NCI-H526 treated with DMSO at 0.1 percent for 48 hours (cell line): ENCODE measurements at regions not wholly inside any gene's neighbourhood (a gene's known extent, or its start where the extent isn't known, plus 50 kb on each side); places are given as distances from the start of the nearest gene placed in this dataset.

Experiments used
- DNase-seq: peaks from one replicate; lab custom pipeline; 2025; lab: John Stamatoyannopoulos, UW

DNA sequence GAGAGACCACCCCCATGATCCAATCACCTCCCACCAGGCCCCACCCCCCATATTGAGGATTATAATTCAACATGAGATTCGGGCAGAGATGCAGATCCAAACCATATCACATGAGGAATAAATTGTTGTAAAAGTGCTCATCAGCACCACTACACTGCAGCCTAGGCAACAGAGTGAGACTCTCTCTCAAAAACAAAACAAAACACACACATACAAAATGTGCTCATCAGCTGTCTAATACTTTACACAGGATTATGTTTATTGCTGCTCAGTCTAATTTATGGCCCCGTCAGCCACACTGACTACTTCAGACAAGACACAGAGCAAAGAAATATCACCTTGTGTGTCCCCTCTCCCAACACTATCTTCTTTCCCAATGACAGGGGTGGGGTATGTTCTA lies 72.9 kb upstream of the PPM1J start:
- DNase-seq = no peak

DNA sequence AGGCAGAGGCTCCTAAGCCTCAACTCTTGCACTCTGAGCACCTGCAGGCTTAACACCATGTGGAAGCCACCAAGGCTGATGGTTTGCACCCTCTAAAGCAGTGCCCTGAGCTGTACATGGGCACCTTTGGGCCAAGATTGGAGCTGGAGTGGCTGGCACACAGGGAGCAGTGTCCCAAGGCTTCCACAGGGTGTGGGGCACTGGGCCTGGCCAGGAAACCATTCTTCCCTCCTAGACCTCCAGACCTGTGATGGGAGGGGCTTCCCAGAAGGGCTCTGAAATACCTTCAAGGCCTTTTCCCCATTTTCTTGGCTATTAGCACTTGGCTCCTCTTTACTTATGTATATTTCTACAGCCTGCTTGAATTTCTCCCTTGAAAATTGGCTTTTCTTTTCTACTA lies 67.9 kb upstream of the PPM1J start:
- no peak for DNase-seq

DNA sequence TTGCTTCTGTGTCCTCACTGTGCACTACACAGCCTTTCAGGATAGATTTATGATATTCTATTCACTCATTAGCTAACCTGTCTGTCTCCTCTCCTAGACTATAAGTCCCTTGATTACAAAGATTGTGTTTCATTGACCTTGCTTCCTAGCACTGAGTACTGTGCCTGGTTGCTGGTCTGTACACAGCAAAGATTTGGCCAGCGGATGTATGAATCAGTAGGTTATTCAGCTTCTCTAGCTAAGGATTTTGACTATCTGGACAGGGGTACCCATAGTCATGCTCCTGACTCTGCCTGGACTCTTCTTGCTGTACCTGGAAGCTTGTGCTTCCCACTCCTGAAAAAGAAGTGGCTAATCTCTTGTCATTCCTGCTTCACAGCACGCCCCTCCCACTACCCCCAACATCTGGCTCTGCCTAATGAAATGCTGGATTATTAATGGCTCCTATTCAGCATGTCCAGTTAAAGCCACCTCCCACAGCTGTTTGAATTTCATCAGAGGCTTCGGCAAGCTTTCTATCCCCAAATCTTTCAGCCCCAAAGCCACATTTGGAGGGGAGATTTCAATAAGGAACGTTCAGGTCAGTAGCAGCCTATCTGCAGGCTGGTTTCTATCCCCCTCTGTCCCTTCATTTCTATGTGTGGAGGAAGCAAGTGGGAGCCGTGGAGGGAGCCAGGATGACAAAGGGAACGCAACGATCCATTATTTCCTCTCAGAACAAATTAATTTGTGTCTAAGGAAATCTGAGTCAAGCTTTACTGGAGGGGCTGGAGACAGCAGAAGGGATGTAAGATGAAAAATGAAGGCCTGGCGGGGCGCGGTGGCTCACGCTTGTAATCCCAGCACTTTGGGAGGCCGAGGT lies 64.8 kb upstream of the PPM1J start:
- DNase-seq = no peak

DNA sequence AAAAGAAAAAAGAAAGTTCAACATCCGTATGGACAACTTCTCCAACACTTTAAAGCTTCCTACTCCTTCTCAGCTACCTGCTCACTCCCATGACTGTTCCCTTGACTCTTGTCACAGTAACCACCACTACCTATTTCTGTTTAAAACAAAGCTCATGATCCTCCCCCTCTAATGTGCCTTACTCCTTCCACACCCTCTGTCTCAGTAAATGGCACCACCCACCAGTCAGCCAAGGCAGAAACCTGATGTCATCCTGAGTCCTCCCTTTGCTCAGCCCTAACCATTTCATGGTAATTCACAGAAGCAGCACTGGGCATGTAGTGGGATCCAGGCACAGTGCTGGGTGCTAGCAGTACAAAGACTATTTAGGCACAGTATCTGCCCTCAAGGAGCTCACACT lies 63.0 kb upstream of the PPM1J start:
- DNase-seq = no peak

DNA sequence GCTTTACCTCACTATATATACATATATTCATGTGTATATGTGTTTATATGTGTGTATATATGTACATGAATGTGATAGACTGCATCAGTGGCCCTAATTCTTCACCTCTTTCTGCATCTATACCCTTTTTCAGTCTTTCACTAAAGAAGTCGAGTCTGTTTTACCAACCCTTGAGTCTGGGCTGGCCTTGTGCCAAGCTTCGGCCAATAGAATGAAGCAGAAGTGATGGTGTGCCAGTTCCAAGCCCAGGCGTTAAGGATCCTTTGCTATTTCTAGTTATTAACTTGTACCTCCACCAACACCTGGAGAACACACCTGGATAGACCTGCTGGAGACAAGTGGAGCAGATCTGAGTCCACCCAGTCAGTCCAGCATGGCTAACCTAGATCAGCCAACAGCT lies 61.6 kb upstream of the PPM1J start:
- no peak for DNase-seq

DNA sequence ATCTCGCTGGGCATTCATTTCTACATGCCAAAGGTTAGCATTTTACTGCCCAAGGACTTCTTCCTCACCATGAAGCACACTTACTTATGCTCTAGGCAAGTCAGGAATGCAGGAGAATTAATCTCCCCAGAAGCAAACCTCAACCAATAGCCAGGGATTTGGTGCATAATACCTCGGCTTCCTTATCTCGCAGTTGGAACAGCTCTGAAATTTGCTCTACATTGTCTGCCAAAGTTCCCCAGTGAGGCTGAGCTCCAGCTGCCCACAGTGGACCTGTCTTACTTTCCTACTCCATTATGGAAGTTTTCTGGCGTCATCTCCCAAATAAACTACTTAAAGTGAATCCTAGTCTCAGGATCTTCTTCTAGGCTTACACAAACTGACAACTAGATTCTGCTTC lies 57.6 kb upstream of the PPM1J start:
- DNase-seq = no peak

DNA sequence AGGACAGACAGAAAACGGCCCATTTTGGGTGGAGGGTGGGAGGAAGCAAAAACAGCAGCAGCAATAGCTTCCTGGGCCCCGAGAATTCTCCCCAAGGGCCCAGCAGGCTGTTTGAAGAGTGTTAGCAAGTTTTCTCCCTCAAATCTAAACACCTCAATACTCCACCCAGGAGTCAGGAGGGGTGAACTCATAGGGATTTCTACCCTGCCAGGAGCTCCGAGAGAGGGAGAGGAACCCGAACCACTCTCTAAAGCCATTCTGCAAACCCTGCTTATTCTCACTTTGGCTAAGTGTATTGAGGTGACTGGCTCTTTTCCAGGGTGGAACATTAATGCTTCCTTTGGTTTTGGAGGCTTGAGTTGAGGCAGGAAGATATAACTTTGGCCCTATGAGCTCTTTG lies 55.6 kb upstream of the PPM1J start:
- no peak for DNase-seq

DNA sequence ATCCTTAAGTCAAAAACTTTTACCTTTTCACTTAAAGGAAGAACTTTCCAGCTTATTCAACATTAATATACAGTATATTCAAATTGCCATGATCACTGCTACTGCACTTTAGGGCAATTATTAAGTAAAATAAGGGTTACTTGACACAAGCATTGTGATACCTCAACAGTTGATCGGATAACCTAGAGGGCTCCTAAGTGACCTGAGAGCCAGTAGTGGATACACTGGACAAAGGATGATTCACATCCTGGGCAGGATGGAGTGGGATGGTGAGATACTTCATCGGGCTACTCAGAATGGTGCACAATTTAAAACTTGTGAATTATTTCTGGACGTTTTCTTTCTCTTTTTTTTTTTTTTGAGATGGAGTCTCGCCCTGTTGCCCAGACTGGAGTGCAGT lies 54.5 kb upstream of the PPM1J start:
- no peak for DNase-seq

DNA sequence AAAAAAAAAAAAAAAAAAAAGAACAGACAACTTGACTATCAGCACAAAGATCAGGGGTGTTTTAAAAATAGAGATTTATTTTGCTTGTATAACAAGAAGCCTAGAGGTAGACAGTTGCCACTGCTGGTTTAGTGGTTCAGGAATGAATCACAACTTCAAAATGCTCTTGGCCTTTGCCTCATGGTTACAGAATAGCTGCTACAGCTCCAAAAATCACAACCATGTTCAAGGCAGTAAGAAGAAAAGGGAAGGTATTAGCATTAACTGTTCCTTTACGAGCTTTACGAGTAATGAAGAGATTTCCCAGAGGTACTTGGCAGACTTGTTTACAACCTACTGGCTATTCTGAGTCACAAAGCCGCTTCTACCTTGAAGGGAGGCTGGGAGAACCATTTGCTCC lies 52.5 kb upstream of the PPM1J start:
- DNase-seq = no peak
